ENCODE measurements at regions not wholly inside any gene's neighbourhood (a gene's known extent, or its start where the extent isn't known, plus 50 kb on each side); places are given as distances from the start of the nearest gene placed in this dataset.

- Histone ChIP-seq H2AFZ (ENCODE audit: control insufficient read depth, low read length) (no peak overlapping the region), H3K36me3 (ENCODE audit: control insufficient read depth in 2 of 2, extremely low read depth in 1 of 2, insufficient read depth in 2 of 2, low read length in 2 of 2) (no peaks in the 10 kb centered on the region), H3K9ac (ENCODE audit: control insufficient read depth, extremely low read depth, insufficient read depth, low read length) (no peak overlapping the region), H3K9me1 (ENCODE audit: control insufficient read depth, extremely low read depth, insufficient read depth, low read length) (no peaks in the 10 kb centered on the region), H3K4me3 (ENCODE audit: control insufficient read depth in 2 of 3, extremely low read depth in 1 of 3, insufficient read depth in 2 of 3, low read depth in 1 of 3, low read length in 3 of 3) (no peak overlapping the region), H3K27me3 (ENCODE audit: control insufficient read depth, extremely low read depth, insufficient read depth, low read length) (no peaks in the 10 kb centered on the region), H3K9me3 (ENCODE audit: control insufficient read depth, low read depth, low read length) (no peaks in the 10 kb centered on the region), H3K79me2 (ENCODE audit: control insufficient read depth, insufficient read depth, low read length) (no peaks in the 10 kb centered on the region), H3K4me2 (ENCODE audit: control insufficient read depth, extremely low read depth, insufficient read depth, low read depth, low read length) (no peak overlapping the region), H3K27ac (ENCODE audit: control insufficient read depth, insufficient read depth, low read length) (no peak overlapping the region), H4K20me1 (ENCODE audit: control insufficient read depth, extremely low read depth, insufficient read depth, low read length) (no peaks in the 10 kb centered on the region), H3K4me1 (ENCODE audit: control insufficient read depth, extremely low read depth, insufficient read depth, low read length) (no peaks in the 10 kb centered on the region)
- TF ChIP-seq EZH2 (IDR thresholded peaks at IDR 0.05; ENCODE audit: low read length) (no peak), CTCF (optimal IDR thresholded peaks at IDR 0.05 in 1 of 3, IDR thresholded peaks at IDR 0.05 in 1 of 3, conservative IDR thresholded peaks at IDR 0.05 in 1 of 3; ENCODE audit: extremely low read depth in 1 of 3, insufficient read depth in 2 of 3, low read length in 3 of 3) (no peak)
- DNase-seq (ENCODE audit: low read depth, low spot score) (no peak), FAIRE-seq (no peak)
- dilution Hi-C loops (cut with MboI; ENCODE audit: extremely low pct_ligation_motif_present, low sequenced_read_pairs) = loop anchor here (25.0 kb wide), 1 partner anchor 143 kb away; the partner anchor contains the start of genes SSTR4 and THBD
Observed at GRCh38 chr20:23179766-23180403, 93.8 kb upstream of the CD93 start.

GRCh38 chr20:23178806-23179205, 92.7 kb upstream of the CD93 start:
- Histone ChIP-seq H3K27ac (ENCODE audit: control insufficient read depth, insufficient read depth, low read length) (no peak overlapping the region), H2AFZ (ENCODE audit: control insufficient read depth, low read length) (no peak overlapping the region), H3K27me3 (ENCODE audit: control insufficient read depth, extremely low read depth, insufficient read depth, low read length) (no peaks in the 10 kb centered on the region), H3K4me3 (ENCODE audit: control insufficient read depth in 2 of 3, extremely low read depth in 1 of 3, insufficient read depth in 2 of 3, low read depth in 1 of 3, low read length in 3 of 3) (no peak overlapping the region), H3K9me3 (ENCODE audit: control insufficient read depth, low read depth, low read length) (no peaks in the 10 kb centered on the region), H3K4me2 (ENCODE audit: control insufficient read depth, extremely low read depth, insufficient read depth, low read depth, low read length) (no peak overlapping the region), H3K4me1 (ENCODE audit: control insufficient read depth, extremely low read depth, insufficient read depth, low read length) (no peaks in the 10 kb centered on the region), H4K20me1 (ENCODE audit: control insufficient read depth, extremely low read depth, insufficient read depth, low read length) (no peaks in the 10 kb centered on the region), H3K79me2 (ENCODE audit: control insufficient read depth, insufficient read depth, low read length) (no peaks in the 10 kb centered on the region), H3K36me3 (ENCODE audit: control insufficient read depth in 2 of 2, extremely low read depth in 1 of 2, insufficient read depth in 2 of 2, low read length in 2 of 2) (no peaks in the 10 kb centered on the region), H3K9ac (ENCODE audit: control insufficient read depth, extremely low read depth, insufficient read depth, low read length) (no peak overlapping the region), H3K9me1 (ENCODE audit: control insufficient read depth, extremely low read depth, insufficient read depth, low read length) (no peaks in the 10 kb centered on the region)
- dilution Hi-C loops (cut with MboI; ENCODE audit: extremely low pct_ligation_motif_present, low sequenced_read_pairs) = loop anchor here (25.0 kb wide), 1 partner anchor 142 kb away; the partner anchor contains the start of genes SSTR4 and THBD
- TF ChIP-seq CTCF (optimal IDR thresholded peaks at IDR 0.05 in 1 of 3, IDR thresholded peaks at IDR 0.05 in 1 of 3, conservative IDR thresholded peaks at IDR 0.05 in 1 of 3; ENCODE audit: extremely low read depth in 1 of 3, insufficient read depth in 2 of 3, low read length in 3 of 3) (peak; percentile 27 to 67 (median 62)), EZH2 (IDR thresholded peaks at IDR 0.05; ENCODE audit: low read length) (no peak)
- FAIRE-seq (no peak), DNase-seq (ENCODE audit: low read depth, low spot score) (no peak)

Measured in keratinocyte (primary cell).